OCI-LY1 (cell line): ENCODE measurements at regions not wholly inside any gene's neighbourhood (a gene's known extent, or its start where the extent isn't known, plus 50 kb on each side); places are given as distances from the start of the nearest gene placed in this dataset.

Experiments used
- H2AFZ ChIP-seq: fragments of 200-600 bp; sonication (generic), shearing (Covaris generic); 2 replicates; pipeline ENCODE4 v1.6.0; 2014; ENCODE audit warnings: antibody characterized with exemption, mild to moderate bottlenecking, low read length
- H3F3A ChIP-seq: fragments of 200-600 bp; sonication (generic), shearing (Covaris generic); 2 replicates; pipeline ENCODE4 v1.6.0; 2014; ENCODE audit warnings: mild to moderate bottlenecking, antibody characterized with exemption, low read length, moderate library complexity; ENCODE audit not compliant: insufficient read depth
- H3K27ac ChIP-seq: fragments of 200-600 bp; sonication (generic); 2 replicates; pipeline ENCODE4 v1.5.1; 2014; ENCODE audit warnings: low read length, mixed run types, mild to moderate bottlenecking, low read depth; ENCODE audit not compliant: poor library complexity, severe bottlenecking
- H3K27me3 ChIP-seq: fragments of 200-600 bp; sonication (generic); 2 replicates; pipeline ENCODE4 v1.6.0; 2014; ENCODE audit warnings: antibody characterized with exemption, mild to moderate bottlenecking, low read length, moderate library complexity; ENCODE audit not compliant: insufficient read depth
- H3K36me3 ChIP-seq: fragments of 200-600 bp; sonication (generic); 2 replicates; pipeline ENCODE4 v1.6.1; 2014; ENCODE audit warnings: mild to moderate bottlenecking, antibody characterized with exemption, low read length, moderate library complexity, mixed read lengths; ENCODE audit not compliant: insufficient read depth
- H3K4me1 ChIP-seq: fragments of 200-600 bp; sonication (generic); 2 replicates; pipeline ENCODE4 v1.5.1; 2014; ENCODE audit warnings: mild to moderate bottlenecking, low read length, moderate library complexity; ENCODE audit not compliant: insufficient read depth, severe bottlenecking
- H3K4me2 ChIP-seq: fragments of 200-600 bp; sonication (generic), shearing (Covaris generic); 2 replicates; pipeline ENCODE4 v1.6.1; 2014; ENCODE audit warnings: low read length
- H3K4me3 ChIP-seq: fragments of 200-600 bp; sonication (generic); 2 replicates; pipeline ENCODE4 v1.5.1; 2014; ENCODE audit warnings: low read length, low read depth, mild to moderate bottlenecking, mixed read lengths; ENCODE audit not compliant: poor library complexity, severe bottlenecking
- H3K79me2 ChIP-seq: fragments of 200-600 bp; shearing (Covaris generic); 2 replicates; pipeline ENCODE4 v1.6.1; 2016; ENCODE audit warnings: mixed run types, low read length, mixed read lengths; ENCODE audit not compliant: insufficient read depth
- H3K9ac ChIP-seq: fragments of 200-600 bp; sonication (generic), shearing (Covaris generic); 2 replicates; pipeline ENCODE4 v1.6.1; 2014; ENCODE audit warnings: mild to moderate bottlenecking, low read length, mixed read lengths
- H3K9me2 ChIP-seq: fragments of 200-600 bp; sonication (generic), shearing (Covaris generic); 2 replicates; pipeline ENCODE4 v1.6.1; 2014; ENCODE audit warnings: low read depth, mild to moderate bottlenecking, low read length, mixed read lengths
- H3K9me3 ChIP-seq: fragments of 200-600 bp; shearing (Covaris generic); 2 replicates; pipeline ENCODE4 v1.6.1; 2014; ENCODE audit warnings: low read length, mixed read lengths
- H4K20me1 ChIP-seq: fragments of 200-600 bp; sonication (generic), shearing (Covaris generic); 2 replicates; pipeline ENCODE4 v1.6.0; 2016; ENCODE audit warnings: mild to moderate bottlenecking, low read length; ENCODE audit not compliant: insufficient read depth
- EZH2 ChIP-seq: fragments of 200-600 bp; sonication (generic), shearing (Covaris generic); IDR thresholded peaks from 2 replicates; pipeline ENCODE4 v1.8.0; 2017; ENCODE audit warnings: borderline replicate concordance, mixed run types, mild to moderate bottlenecking, antibody characterized with exemption, low read length, moderate library complexity, mixed read lengths
- TF ChIP-seq, protein P1 (sequence below): fragments of 200-600 bp; sonication (generic), shearing (Covaris generic); IDR thresholded peaks from 2 replicates; pipeline ENCODE4 v1.5.1; 2017; ENCODE audit warnings: mild to moderate bottlenecking, antibody characterized with exemption, low read length, moderate library complexity, mixed read lengths

DNA sequence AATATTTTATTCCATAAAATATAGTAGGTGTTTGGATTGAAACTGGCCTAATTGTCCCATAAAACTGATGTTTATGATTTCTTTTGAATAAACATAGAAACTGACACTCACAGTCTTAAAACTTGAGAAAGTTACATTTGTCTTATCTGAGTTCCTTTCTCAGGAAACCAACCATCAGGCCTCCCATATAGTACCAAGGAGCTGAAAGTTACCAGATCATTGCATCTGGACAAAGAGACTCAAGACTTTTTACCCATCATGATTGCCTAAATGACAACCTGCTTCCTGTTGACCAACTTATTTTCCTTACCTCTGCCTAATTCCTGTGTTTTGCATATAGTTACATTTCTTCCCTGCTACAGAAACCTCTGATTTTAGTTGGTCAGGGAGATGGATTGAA, 137.0 kb upstream of the XPO1 start:
- H3K4me1 ChIP-seq: no peaks in the 10 kb centered on the region
- H3K4me2 ChIP-seq: no peak overlapping the region
- H3K79me2 ChIP-seq: no peaks in the 10 kb centered on the region
- H2AFZ ChIP-seq: no peak overlapping the region
- no peaks in the 10 kb centered on the region for H4K20me1 ChIP-seq
- H3K9ac ChIP-seq: no peak overlapping the region
- no peaks in the 10 kb centered on the region; the same call in 1 of the 2 replicates for H3K27me3 ChIP-seq
- no peaks in the 10 kb centered on the region for H3K9me2 ChIP-seq
- TF ChIP-seq, protein P1, sequence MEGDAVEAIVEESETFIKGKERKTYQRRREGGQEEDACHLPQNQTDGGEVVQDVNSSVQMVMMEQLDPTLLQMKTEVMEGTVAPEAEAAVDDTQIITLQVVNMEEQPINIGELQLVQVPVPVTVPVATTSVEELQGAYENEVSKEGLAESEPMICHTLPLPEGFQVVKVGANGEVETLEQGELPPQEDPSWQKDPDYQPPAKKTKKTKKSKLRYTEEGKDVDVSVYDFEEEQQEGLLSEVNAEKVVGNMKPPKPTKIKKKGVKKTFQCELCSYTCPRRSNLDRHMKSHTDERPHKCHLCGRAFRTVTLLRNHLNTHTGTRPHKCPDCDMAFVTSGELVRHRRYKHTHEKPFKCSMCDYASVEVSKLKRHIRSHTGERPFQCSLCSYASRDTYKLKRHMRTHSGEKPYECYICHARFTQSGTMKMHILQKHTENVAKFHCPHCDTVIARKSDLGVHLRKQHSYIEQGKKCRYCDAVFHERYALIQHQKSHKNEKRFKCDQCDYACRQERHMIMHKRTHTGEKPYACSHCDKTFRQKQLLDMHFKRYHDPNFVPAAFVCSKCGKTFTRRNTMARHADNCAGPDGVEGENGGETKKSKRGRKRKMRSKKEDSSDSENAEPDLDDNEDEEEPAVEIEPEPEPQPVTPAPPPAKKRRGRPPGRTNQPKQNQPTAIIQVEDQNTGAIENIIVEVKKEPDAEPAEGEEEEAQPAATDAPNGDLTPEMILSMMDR: no peak
- no peak for TF ChIP-seq EZH2
- peaks cover 10% of the 10 kb centered on the region for H3K9me3 ChIP-seq
- no peaks in the 10 kb centered on the region for H3K36me3 ChIP-seq
- no peaks in the 10 kb centered on the region for H3F3A ChIP-seq
- no peak overlapping the region for H3K4me3 ChIP-seq
- H3K27ac ChIP-seq: no peak overlapping the region

DNA sequence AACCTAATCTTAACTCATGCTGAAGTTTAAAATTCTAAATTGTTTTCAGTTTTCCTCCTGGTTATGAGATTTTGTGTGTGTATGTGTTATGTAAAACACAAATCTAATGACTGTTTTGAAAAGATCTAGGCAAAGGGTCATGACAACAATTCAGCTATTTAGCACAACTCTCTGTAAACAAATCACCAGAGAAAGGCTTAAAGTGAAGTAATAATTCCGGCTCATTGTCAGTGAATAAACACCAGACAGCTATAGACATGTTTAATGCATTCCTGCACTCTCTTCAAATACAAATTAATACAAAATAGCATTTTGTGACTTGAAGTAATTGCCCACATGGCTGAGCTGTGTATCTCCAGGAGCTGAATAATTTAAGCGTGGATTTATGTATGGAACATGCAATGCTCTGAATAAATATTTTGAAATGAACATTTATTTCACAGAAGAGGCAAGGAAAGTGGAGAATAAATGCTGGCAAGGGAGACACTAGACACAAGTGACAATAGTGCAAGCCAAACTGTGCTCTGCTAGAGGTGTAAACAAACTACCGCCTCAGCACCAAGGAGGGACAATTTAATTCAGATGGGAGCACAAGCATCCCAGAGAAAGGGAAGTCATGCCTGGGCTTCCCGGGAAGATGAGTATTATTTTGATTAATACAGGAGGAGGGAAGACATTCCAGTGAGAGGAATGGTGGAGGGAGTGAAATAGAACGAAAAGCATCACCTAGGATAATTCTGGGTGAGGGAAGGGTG, 133.6 kb upstream of the XPO1 start:
- no peaks in the 10 kb centered on the region for H3K27me3 ChIP-seq
- no peak overlapping the region for H3K4me2 ChIP-seq
- no peak overlapping the region for H2AFZ ChIP-seq
- H3K9ac ChIP-seq: no peak overlapping the region
- H3K36me3 ChIP-seq: no peaks in the 10 kb centered on the region
- no peak overlapping the region for H3K27ac ChIP-seq
- TF ChIP-seq, protein P1: no peak
- TF ChIP-seq EZH2: no peak
- peaks cover 10% of the 10 kb centered on the region for H3K9me3 ChIP-seq
- H3K79me2 ChIP-seq: no peaks in the 10 kb centered on the region
- H4K20me1 ChIP-seq: no peaks in the 10 kb centered on the region
- H3K9me2 ChIP-seq: no peaks in the 10 kb centered on the region
- no peaks in the 10 kb centered on the region for H3K4me1 ChIP-seq
- no peak overlapping the region for H3K4me3 ChIP-seq
- no peaks in the 10 kb centered on the region for H3F3A ChIP-seq

DNA sequence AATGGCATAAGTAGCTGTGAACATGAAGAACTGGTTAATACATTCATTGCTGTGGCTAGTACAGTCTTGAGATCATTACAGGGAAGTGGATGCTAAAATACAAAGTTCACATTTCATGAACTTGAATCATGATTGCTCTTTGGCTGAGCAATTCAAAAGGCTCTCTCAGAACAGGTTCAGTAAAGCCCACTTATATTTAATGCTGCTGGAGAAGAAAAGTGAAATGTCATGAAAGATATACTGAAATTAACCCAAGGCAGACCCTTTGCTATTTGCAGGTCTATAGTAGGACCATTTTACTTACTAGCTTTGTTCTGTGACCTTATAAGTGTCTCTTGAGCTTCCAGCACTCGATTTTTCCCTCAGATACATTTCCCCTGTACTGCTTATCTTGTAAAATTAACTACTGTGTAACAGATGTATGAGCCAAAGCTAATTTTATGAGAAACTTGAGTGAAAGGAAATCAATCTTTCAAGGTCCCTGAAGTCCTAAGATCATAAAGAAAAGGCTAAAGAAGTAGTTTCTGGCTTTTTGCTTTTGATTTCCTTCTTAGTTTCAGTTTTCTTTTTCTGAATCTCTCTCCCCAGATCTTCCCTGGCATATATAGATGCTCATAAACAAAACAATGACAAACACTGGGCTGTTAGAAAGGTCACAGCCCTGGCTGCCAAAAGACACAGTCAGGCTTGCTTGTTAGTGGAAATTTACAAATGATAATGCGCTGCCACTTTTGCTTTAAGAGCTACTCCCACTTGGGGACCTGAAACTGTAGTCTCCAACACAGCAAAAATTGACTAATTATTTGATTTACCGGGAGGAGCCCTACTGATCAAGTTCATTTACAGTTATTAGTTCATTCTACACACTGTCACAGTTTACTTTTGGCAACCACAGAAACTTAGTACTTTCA, 132.7 kb upstream of the XPO1 start:
- H3K4me2 ChIP-seq: no peak overlapping the region
- H3K27me3 ChIP-seq: no peaks in the 10 kb centered on the region
- TF ChIP-seq, protein P1: no peak
- TF ChIP-seq EZH2: no peak
- H3K9me2 ChIP-seq: no peaks in the 10 kb centered on the region
- H3K36me3 ChIP-seq: no peaks in the 10 kb centered on the region
- H3K9me3 ChIP-seq: peaks cover 10% of the 10 kb centered on the region
- no peaks in the 10 kb centered on the region for H3F3A ChIP-seq
- no peaks in the 10 kb centered on the region for H3K4me1 ChIP-seq
- peak overlapping the region; percentile 30; the same call in 1 of the 2 replicates for H2AFZ ChIP-seq
- no peaks in the 10 kb centered on the region for H3K79me2 ChIP-seq
- no peak overlapping the region for H3K4me3 ChIP-seq
- H4K20me1 ChIP-seq: no peaks in the 10 kb centered on the region
- no peak overlapping the region for H3K27ac ChIP-seq
- no peak overlapping the region for H3K9ac ChIP-seq
